ENCODE measurements at regions not wholly inside any gene's neighbourhood (a gene's known extent, or its start where the extent isn't known, plus 50 kb on each side); places are given as distances from the start of the nearest gene placed in this dataset.

GRCh38 chr10:21184216-21184615, 287.1 kb upstream of the NEBL start:
- ATAC-seq (ENCODE audit: insufficient read depth, low FRiP score) (no peak), DNase-seq (no peak)
- Histone ChIP-seq H3K4me3 (no peak overlapping the region), H3K36me3 (ENCODE audit: control insufficient read depth in 4 of 4, insufficient read depth in 4 of 4, low read length in 4 of 4) (no peaks in the 10 kb centered on the region), H3K9ac (ENCODE audit: insufficient read depth in 1 of 2, low read length in 2 of 2) (no peak overlapping the region), H3K27ac (ENCODE audit: low read depth in 1 of 2, low read length in 1 of 2) (no peak overlapping the region), H3K9me3 (ENCODE audit: control insufficient read depth in 4 of 4, insufficient read depth in 3 of 4, low read length in 3 of 4) (peaks cover 0 to 5% (median 1%) of the 10 kb centered on the region in 4 donors), H3K4me1 (ENCODE audit: control insufficient read depth in 5 of 5, insufficient read depth in 5 of 5, low read length in 5 of 5) (no peaks in the 10 kb centered on the region), H3K27me3 (ENCODE audit: control insufficient read depth in 3 of 3, insufficient read depth in 3 of 3, low read length in 2 of 3) (no peaks in the 10 kb centered on the region)
- no peak for TF ChIP-seq CTCF (IDR thresholded peaks at IDR 0.05; ENCODE audit: control extremely low read depth, extremely low read depth)
- whole genome bisulfite sequencing, 2 donors = 82 to 93% methylated on average over 2 of the region's 2 CpGs

GRCh38 chr10:21183025-21183424, 285.9 kb upstream of the NEBL start:
- Histone ChIP-seq H3K9ac (ENCODE audit: insufficient read depth in 1 of 2, low read length in 2 of 2) (no peak overlapping the region), H3K9me3 (ENCODE audit: control insufficient read depth in 4 of 4, insufficient read depth in 3 of 4, low read length in 3 of 4) (peaks cover 0 to 4% (median 1%) of the 10 kb centered on the region in 4 donors), H3K27me3 (ENCODE audit: control insufficient read depth in 3 of 3, insufficient read depth in 3 of 3, low read length in 2 of 3) (no peaks in the 10 kb centered on the region), H3K4me3 (no peak overlapping the region), H3K36me3 (ENCODE audit: control insufficient read depth in 4 of 4, insufficient read depth in 4 of 4, low read length in 4 of 4) (no peaks in the 10 kb centered on the region), H3K4me1 (ENCODE audit: control insufficient read depth in 5 of 5, insufficient read depth in 5 of 5, low read length in 5 of 5) (no peaks in the 10 kb centered on the region), H3K27ac (ENCODE audit: low read depth in 1 of 2, low read length in 1 of 2) (no peak overlapping the region)
- no peak for TF ChIP-seq CTCF (IDR thresholded peaks at IDR 0.05; ENCODE audit: control extremely low read depth, extremely low read depth)
- no peak for ATAC-seq (ENCODE audit: insufficient read depth, low FRiP score)
- WGBS, 2 donors = 87 to 88% methylated on average over 5 of the region's 5 CpGs
- no peak for DNase-seq

GRCh38 chr10:21181451-21181850, 284.3 kb upstream of the NEBL start:
- peaks cover 0 to 4% (median 1%) of the 10 kb centered on the region in 4 donors for H3K9me3 ChIP-seq (ENCODE audit: control insufficient read depth in 4 of 4, insufficient read depth in 3 of 4, low read length in 3 of 4)
- H3K9ac ChIP-seq (ENCODE audit: insufficient read depth in 1 of 2, low read length in 2 of 2) = no peak overlapping the region
- no peak overlapping the region for H3K4me3 ChIP-seq
- no peak for TF ChIP-seq CTCF (IDR thresholded peaks at IDR 0.05; ENCODE audit: control extremely low read depth, extremely low read depth)
- ATAC-seq (ENCODE audit: insufficient read depth, low FRiP score) = no peak
- WGBS, 2 donors = 80 to 84% methylated on average over 7 of the region's 7 CpGs
- no peaks in the 10 kb centered on the region for H3K27me3 ChIP-seq (ENCODE audit: control insufficient read depth in 3 of 3, insufficient read depth in 3 of 3, low read length in 2 of 3)
- no peak overlapping the region for H3K27ac ChIP-seq (ENCODE audit: low read depth in 1 of 2, low read length in 1 of 2)
- no peak for DNase-seq
- H3K4me1 ChIP-seq (ENCODE audit: control insufficient read depth in 5 of 5, insufficient read depth in 5 of 5, low read length in 5 of 5) = no peaks in the 10 kb centered on the region
- H3K36me3 ChIP-seq (ENCODE audit: control insufficient read depth in 4 of 4, insufficient read depth in 4 of 4, low read length in 4 of 4) = no peaks in the 10 kb centered on the region

GRCh38 chr10:21180604-21181003, 283.5 kb upstream of the NEBL start:
- Histone ChIP-seq H3K9me3 (ENCODE audit: control insufficient read depth in 4 of 4, insufficient read depth in 3 of 4, low read length in 3 of 4) (peaks cover 0 to 4% (median 1%) of the 10 kb centered on the region in 4 donors), H3K4me3 (no peak overlapping the region), H3K27ac (ENCODE audit: low read depth in 1 of 2, low read length in 1 of 2) (no peak overlapping the region), H3K27me3 (ENCODE audit: control insufficient read depth in 3 of 3, insufficient read depth in 3 of 3, low read length in 2 of 3) (no peaks in the 10 kb centered on the region), H3K4me1 (ENCODE audit: control insufficient read depth in 5 of 5, insufficient read depth in 5 of 5, low read length in 5 of 5) (no peaks in the 10 kb centered on the region), H3K9ac (ENCODE audit: insufficient read depth in 1 of 2, low read length in 2 of 2) (no peak overlapping the region), H3K36me3 (ENCODE audit: control insufficient read depth in 4 of 4, insufficient read depth in 4 of 4, low read length in 4 of 4) (no peaks in the 10 kb centered on the region)
- no peak for DNase-seq
- ATAC-seq (ENCODE audit: insufficient read depth, low FRiP score) = no peak
- TF ChIP-seq CTCF (IDR thresholded peaks at IDR 0.05; ENCODE audit: control extremely low read depth, extremely low read depth) = no peak

Measured in lung (tissue), 11 donors.